Stomach (tissue), 8 donors: ENCODE measurements at regions not wholly inside any gene's neighbourhood (a gene's known extent, or its start where the extent isn't known, plus 50 kb on each side); places are given as distances from the start of the nearest gene placed in this dataset.

Source experiments
- DNase-seq, 2 donors: peaks; one replicate each; pipeline versions ENCODE4 v3.0.0 to v3.0.0-alpha.2; 2013 to 2019
- H3K27ac ChIP-seq, 5 donors: fragments of 200-600 bp in 4 of 5; sonication (generic) in 4 of 5; one replicate each; pipeline ENCODE4 v1.5.1; 2013 to 2019; ENCODE audit warnings: mild to moderate bottlenecking in 1 of 5, moderate library complexity in 1 of 5
- H3K27me3 ChIP-seq, 3 donors: fragments of 200-600 bp; sonication (generic); one replicate each; pipeline ENCODE4 v1.5.1; 2017 to 2019; ENCODE audit warnings: mixed run types in 1 of 3
- H3K36me3 ChIP-seq, 4 donors: fragments of 200-600 bp; sonication (generic); 1 replicate in 3 of 4; 2 replicates in 1 of 4; pipeline ENCODE4 v1.5.1; 2016 to 2019
- H3K4me1 ChIP-seq, 4 donors: fragments of 200-600 bp; sonication (generic); one replicate each; pipeline ENCODE4 v1.5.1; 2016 to 2019
- H3K4me3 ChIP-seq, 4 donors: fragments of 200-600 bp; sonication (generic) in 3 of 4; one replicate each; pipeline ENCODE4 v1.5.1; 2016 to 2019; ENCODE audit warnings: mild to moderate bottlenecking in 1 of 4
- H3K9me3 ChIP-seq, 4 donors: fragments of 200-600 bp; sonication (generic); one replicate each; pipeline ENCODE4 v1.5.1; 2016 to 2019
- EP300 ChIP-seq: sonication (generic); formaldehyde crosslinking; IDR thresholded peaks from one replicate; pipeline ENCODE4 v1.6.1; 2017; ENCODE audit warnings: antibody characterized with exemption
- POLR2A ChIP-seq, 4 donors: fragments of 450-650 bp; IDR thresholded peaks; one replicate each; pipeline ENCODE4 v1.6.1; 2016; ENCODE audit warnings: antibody characterized with exemption in 4 of 4, control low read depth in 2 of 4, mild to moderate bottlenecking in 1 of 4, moderate library complexity in 1 of 4
- POLR2AphosphoS5 ChIP-seq, 3 donors: sonication (generic); formaldehyde crosslinking; IDR thresholded peaks; one replicate each; pipeline ENCODE4 v1.6.1; 2016; ENCODE audit warnings: antibody characterized with exemption in 3 of 3
- WGBS, 5 donors: extraction: QIAGEN DNeasy Blood & Tissue Kit in 3 of 5; methylation state at CpG; one replicate each; pipeline versions ENCODE4 v1.1.5 to v1.1.7; 2013 to 2018; 5-methylcytosine and 5-hydroxymethylcytosine counted together
- intact Hi-C: fragments of 100-400 bp; cut with DNase I; formaldehyde crosslinking; loops from one replicate; pipeline ENCODE4 v1.15.1; 2023; ENCODE audit warnings: low total_unique reads
- TF ChIP-seq, protein P1 (sequence below), 7 experiments: fragments of 450-650 bp in 4 of 7; fragments of 200-600 bp in 3 of 7; sonication (generic) in 3 of 7; IDR thresholded peaks; one replicate each; pipeline ENCODE4 v1.5.1; 2016 to 2019; ENCODE audit warnings: antibody characterized with exemption in 7 of 7, control low read depth in 2 of 7, mild to moderate bottlenecking in 1 of 7
- donor health status: healthy with polysubstance abuse.
- donor health status: Bipolar disorder and iron deficiency.
- donor health status: healthy.

DNA sequence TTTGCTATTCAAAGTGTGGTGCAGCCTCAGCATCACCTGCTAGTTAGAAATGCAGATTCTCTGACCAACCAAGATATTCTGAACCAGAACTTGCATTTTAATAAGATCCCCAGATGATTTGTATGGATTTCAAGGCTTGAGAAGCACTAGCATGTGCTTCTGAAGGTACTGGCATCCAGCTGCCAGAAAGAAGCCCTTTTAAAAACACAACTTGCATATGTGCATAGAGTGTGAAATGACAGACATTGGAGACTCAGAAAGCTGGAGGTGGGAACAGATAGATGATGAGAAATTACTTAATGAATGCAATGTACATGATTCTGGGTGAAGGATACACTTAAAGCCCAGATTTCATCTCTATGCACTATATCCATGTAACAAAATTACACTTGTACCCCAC, 409.3 kb upstream of the SPTLC3 start:
- TF ChIP-seq, protein P1, sequence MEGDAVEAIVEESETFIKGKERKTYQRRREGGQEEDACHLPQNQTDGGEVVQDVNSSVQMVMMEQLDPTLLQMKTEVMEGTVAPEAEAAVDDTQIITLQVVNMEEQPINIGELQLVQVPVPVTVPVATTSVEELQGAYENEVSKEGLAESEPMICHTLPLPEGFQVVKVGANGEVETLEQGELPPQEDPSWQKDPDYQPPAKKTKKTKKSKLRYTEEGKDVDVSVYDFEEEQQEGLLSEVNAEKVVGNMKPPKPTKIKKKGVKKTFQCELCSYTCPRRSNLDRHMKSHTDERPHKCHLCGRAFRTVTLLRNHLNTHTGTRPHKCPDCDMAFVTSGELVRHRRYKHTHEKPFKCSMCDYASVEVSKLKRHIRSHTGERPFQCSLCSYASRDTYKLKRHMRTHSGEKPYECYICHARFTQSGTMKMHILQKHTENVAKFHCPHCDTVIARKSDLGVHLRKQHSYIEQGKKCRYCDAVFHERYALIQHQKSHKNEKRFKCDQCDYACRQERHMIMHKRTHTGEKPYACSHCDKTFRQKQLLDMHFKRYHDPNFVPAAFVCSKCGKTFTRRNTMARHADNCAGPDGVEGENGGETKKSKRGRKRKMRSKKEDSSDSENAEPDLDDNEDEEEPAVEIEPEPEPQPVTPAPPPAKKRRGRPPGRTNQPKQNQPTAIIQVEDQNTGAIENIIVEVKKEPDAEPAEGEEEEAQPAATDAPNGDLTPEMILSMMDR (IDR thresholded peaks at IDR 0.05) = no peak
- no peak for TF ChIP-seq EP300
- TF ChIP-seq POLR2A (IDR thresholded peaks at IDR 0.05) = no peak
- TF ChIP-seq POLR2AphosphoS5 (IDR thresholded peaks at IDR 0.05) = no peak
- no peak overlapping the region for H3K4me3 ChIP-seq
- no peak overlapping the region for H3K27ac ChIP-seq
- no peak for DNase-seq
- intact Hi-C loops = no loop called here
- H3K36me3 ChIP-seq = no peaks in the 10 kb centered on the region
- no peaks in the 10 kb centered on the region for H3K4me1 ChIP-seq
- H3K27me3 ChIP-seq = no peaks in the 10 kb centered on the region
- no peaks in the 10 kb centered on the region for H3K9me3 ChIP-seq

DNA sequence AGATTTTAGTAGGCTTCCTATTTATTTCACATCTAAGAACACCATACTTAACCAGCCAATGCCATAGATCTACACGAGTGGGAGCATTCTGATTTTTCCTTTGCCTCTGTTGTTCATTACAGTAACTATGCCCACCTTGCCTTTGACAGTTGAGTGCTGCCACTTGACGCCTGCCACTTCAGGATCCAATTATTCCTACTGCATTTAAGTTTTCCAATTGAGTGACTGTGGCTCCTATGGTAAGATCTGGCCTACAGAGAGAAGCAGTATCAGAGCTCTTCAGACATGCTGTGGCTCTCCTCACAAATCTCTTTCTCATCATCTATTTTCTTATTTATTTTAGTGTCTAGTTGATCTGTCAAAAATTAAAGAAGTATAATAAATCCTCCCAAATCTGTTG, 403.0 kb upstream of the SPTLC3 start:
- no peak overlapping the region for H3K4me3 ChIP-seq
- DNase-seq = no peak
- TF ChIP-seq EP300 (no peak), POLR2A (IDR thresholded peaks at IDR 0.05) (no peak), POLR2AphosphoS5 (IDR thresholded peaks at IDR 0.05) (no peak)
- TF ChIP-seq, protein P1 (IDR thresholded peaks at IDR 0.05) = no peak
- no peaks in the 10 kb centered on the region for H3K9me3 ChIP-seq
- WGBS, 5 donors = 73 to 84% (median 79%) methylated on average over 2 of the region's 2 CpGs
- H3K27me3 ChIP-seq = no peaks in the 10 kb centered on the region
- no peak overlapping the region for H3K27ac ChIP-seq
- H3K36me3 ChIP-seq = no peaks in the 10 kb centered on the region
- intact Hi-C loops = no loop called here
- no peaks in the 10 kb centered on the region for H3K4me1 ChIP-seq

DNA sequence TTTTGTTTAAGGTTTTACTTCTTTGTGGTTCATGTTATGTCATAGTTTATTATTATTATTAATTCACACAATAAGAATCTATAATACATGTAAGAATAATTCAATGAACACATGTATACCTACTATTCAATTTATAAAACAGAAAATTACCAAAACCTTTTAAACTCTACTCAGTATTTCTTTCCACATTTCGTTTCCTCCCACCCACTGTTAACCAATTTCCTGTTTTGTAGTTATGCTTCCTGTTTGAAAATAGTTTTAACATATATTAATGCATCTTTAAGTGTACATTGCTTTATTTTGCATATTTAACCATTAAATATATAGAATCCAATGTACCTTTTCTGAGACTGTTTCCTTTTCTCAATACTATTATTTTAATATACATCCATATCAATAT, 397.9 kb upstream of the SPTLC3 start:
- intact Hi-C loops = no loop called here
- Histone ChIP-seq H3K36me3 (no peaks in the 10 kb centered on the region), H3K4me3 (no peak overlapping the region), H3K27me3 (no peaks in the 10 kb centered on the region), H3K27ac (no peak overlapping the region), H3K4me1 (no peaks in the 10 kb centered on the region), H3K9me3 (no peaks in the 10 kb centered on the region)
- no peak for TF ChIP-seq POLR2AphosphoS5 (IDR thresholded peaks at IDR 0.05)
- 35 to 52% (median 44%) methylated on average over 1 of the region's 1 CpG for WGBS, 5 donors
- no peak for DNase-seq

DNA sequence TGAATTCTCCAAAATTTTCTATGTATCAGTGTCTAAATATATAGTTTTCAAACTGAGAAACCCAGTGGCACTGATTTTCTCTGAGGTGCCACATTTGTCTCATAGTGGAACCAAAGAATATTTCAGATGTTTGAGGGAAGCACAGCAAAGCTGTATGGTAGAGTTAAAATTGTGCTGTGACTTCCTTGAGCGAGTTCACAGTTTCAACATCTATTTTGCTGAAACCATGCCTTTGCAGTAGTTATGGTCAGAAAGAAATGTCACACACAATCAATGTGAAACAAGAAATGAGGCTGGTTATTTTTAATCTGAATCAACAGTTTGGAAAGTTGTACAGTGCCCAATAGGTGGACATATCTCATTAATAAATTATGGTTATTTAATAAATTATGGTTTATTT, 394.0 kb upstream of the SPTLC3 start:
- TF ChIP-seq, protein P1 (IDR thresholded peaks at IDR 0.05) = no peak
- TF ChIP-seq EP300 (no peak), POLR2AphosphoS5 (IDR thresholded peaks at IDR 0.05) (no peak), POLR2A (IDR thresholded peaks at IDR 0.05) (no peak)
- no peaks in the 10 kb centered on the region for H3K27me3 ChIP-seq
- no peaks in the 10 kb centered on the region for H3K4me1 ChIP-seq
- WGBS, 5 donors = 78 to 93% (median 88%) methylated on average over 1 of the region's 1 CpG
- no peak overlapping the region for H3K27ac ChIP-seq
- peaks cover 0 to 17% (median 5%) of the 10 kb centered on the region in 4 donors for H3K9me3 ChIP-seq
- no peak for DNase-seq
- intact Hi-C loops = no loop called here
- H3K4me3 ChIP-seq = no peak overlapping the region
- no peaks in the 10 kb centered on the region for H3K36me3 ChIP-seq

DNA sequence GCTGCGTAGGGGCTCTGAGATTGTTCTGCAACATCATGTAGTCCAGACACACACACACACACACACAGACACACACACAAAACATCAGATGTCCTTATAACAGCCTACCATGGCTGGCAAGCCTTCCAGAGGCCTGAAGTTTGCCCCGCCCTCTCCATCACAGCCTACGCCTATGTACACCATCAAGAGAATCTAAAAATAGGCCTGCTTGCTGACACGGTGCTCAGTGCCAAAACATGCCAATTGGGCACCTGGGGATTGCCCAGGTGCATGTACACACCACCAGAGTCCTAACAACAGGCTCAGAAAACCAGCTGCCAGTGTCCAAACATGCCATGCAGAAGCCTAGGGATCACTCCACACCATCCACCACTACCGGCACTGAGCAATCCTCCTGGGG, 391.7 kb upstream of the SPTLC3 start:
- H3K36me3 ChIP-seq = no peaks in the 10 kb centered on the region

More for the DNA sequence above, 391.7 kb upstream of the SPTLC3 start:
- H3K27ac ChIP-seq = no peak overlapping the region
- H3K4me3 ChIP-seq = no peak overlapping the region
- H3K9me3 ChIP-seq = peaks cover 0 to 17% (median 5%) of the 10 kb centered on the region in 4 donors
- TF ChIP-seq EP300 (no peak), POLR2AphosphoS5 (IDR thresholded peaks at IDR 0.05) (no peak), POLR2A (IDR thresholded peaks at IDR 0.05) (no peak)
- TF ChIP-seq, protein P1 (IDR thresholded peaks at IDR 0.05) = no peak
- peak in 1 of 2 donors; percentile 62 for DNase-seq
- WGBS, 5 donors = 52 to 85% (median 74%) methylated on average over 3 to 5 of the region's 5 CpGs
- intact Hi-C loops = no loop called here
- no peaks in the 10 kb centered on the region for H3K4me1 ChIP-seq
- no peaks in the 10 kb centered on the region for H3K27me3 ChIP-seq
